ENCODE measurements at regions not wholly inside any gene's neighbourhood (a gene's known extent, or its start where the extent isn't known, plus 50 kb on each side); places are given as distances from the start of the nearest gene placed in this dataset.

- Histone ChIP-seq H3K4me2 (ENCODE audit: low read depth, low read length) (no peak overlapping the region), H3K4ac (ENCODE audit: low read depth, low read length) (no peak overlapping the region), H3K27me3 (ENCODE audit: control insufficient read depth, insufficient read depth, low read length) (no peaks in the 10 kb centered on the region), H3K23ac (ENCODE audit: low read depth, low read length) (no peak overlapping the region), H3K27ac (ENCODE audit: insufficient read depth, low read length) (no peak overlapping the region), H3K18ac (ENCODE audit: low read depth, low read length) (no peak overlapping the region), H3K14ac (replicated peaks; ENCODE audit: low read depth, low read length) (no peak overlapping the region), H2AK9ac (replicated peaks; ENCODE audit: low read depth, low read length, poor library complexity) (no peak overlapping the region), H2AK5ac (ENCODE audit: low read depth, low read length) (no peak overlapping the region), H2BK120ac (ENCODE audit: low read depth, low read length) (no peak overlapping the region), H4K91ac (ENCODE audit: insufficient read depth, low read depth, low read length) (no peak overlapping the region), H3K9me1 (ENCODE audit: insufficient read depth, low read length) (no peaks in the 10 kb centered on the region), H3K4me1 (ENCODE audit: control insufficient read depth, insufficient read depth, low read length) (no peaks in the 10 kb centered on the region), H2BK5ac (ENCODE audit: low read depth, low read length, poor library complexity, severe bottlenecking) (no peak overlapping the region), H3K4me3 (ENCODE audit: insufficient read depth, low read depth, low read length) (no peak overlapping the region), H3K79me1 (ENCODE audit: low read depth in 1 of 2, low read length in 2 of 2) (no peaks in the 10 kb centered on the region), H3K9ac (ENCODE audit: low read depth, low read length) (no peak overlapping the region), H4K5ac (ENCODE audit: low read depth, low read length) (no peak overlapping the region), H4K8ac (ENCODE audit: low read depth in 2 of 2, low read length in 2 of 2) (no peak overlapping the region), H3K9me3 (ENCODE audit: control insufficient read depth, insufficient read depth, low read length) (no peaks in the 10 kb centered on the region), H3K36me3 (ENCODE audit: control insufficient read depth, insufficient read depth, low read length) (no peaks in the 10 kb centered on the region), H2AFZ (replicated peaks; ENCODE audit: low read length, poor library complexity) (no peak overlapping the region), H2BK15ac (ENCODE audit: low read depth, low read length) (no peak overlapping the region), H3K56ac (ENCODE audit: extremely low read depth, insufficient read depth, low read length) (no peak overlapping the region), H4K20me1 (ENCODE audit: insufficient read depth, low read length) (no peaks in the 10 kb centered on the region), H2BK20ac (ENCODE audit: low read depth, low read length) (no peak overlapping the region)
- ChIA-PET CTCF (no interaction called here), POLR2A (ENCODE audit: unreplicated experiment) (no interaction called here)
- in situ Hi-C loops (cut with MboI; ENCODE audit: low sequenced_read_pairs) (no loop called here), intact Hi-C loops (cut with micrococcal nuclease) (no loop called here), dilution Hi-C loops (cut with HindIII; ENCODE audit: low sequenced_read_pairs, unreplicated experiment) (no loop called here)
- DNase-seq (no peak), ATAC-seq (ENCODE audit: low read depth) (no peak; the same call in 1 of the 2 replicates)
- no peak for TF ChIP-seq NFE2L2 (IDR thresholded peaks at IDR 0.05; ENCODE audit: low read depth, low read length)
- TF ChIP-seq MXI1 (IDR thresholded peaks at IDR 0.05; ENCODE audit: borderline replicate concordance, low read depth, low read length) = no peak
- TF ChIP-seq CHD1 (IDR thresholded peaks at IDR 0.05; ENCODE audit: low read depth, low read length) = no peak
- TF ChIP-seq CEBPB (IDR thresholded peaks at IDR 0.05; ENCODE audit: low read depth, low read length) = no peak
- TF ChIP-seq RFX5 (IDR thresholded peaks at IDR 0.05; ENCODE audit: low read depth, low read length) = no peak
- TF ChIP-seq MAFK (IDR thresholded peaks at IDR 0.05; ENCODE audit: low read depth, low read length) = no peak
- no peak for TF ChIP-seq SMC3 (IDR thresholded peaks at IDR 0.05; ENCODE audit: low read depth, low read length)
- TF ChIP-seq RAD21 (IDR thresholded peaks at IDR 0.05; ENCODE audit: low read length) = no peak
- no peak for TF ChIP-seq USF2 (IDR thresholded peaks at IDR 0.05; ENCODE audit: low read depth, low read length)
- TF ChIP-seq BHLHE40 (IDR thresholded peaks at IDR 0.05; ENCODE audit: low read depth, low read length) = no peak
- no peak for TF ChIP-seq RCOR1 (IDR thresholded peaks at IDR 0.05; ENCODE audit: insufficient replicate concordance, low read length)
- no peak for TF ChIP-seq POLR2A (IDR thresholded peaks at IDR 0.05; ENCODE audit: low read depth, low read length)
- no peak for TF ChIP-seq FOS (IDR thresholded peaks at IDR 0.05; ENCODE audit: low read depth, low read length)
- TF ChIP-seq ELK1 (IDR thresholded peaks at IDR 0.05; ENCODE audit: borderline replicate concordance, low read depth, low read length) = no peak
- no TSS peak for BruUV-seq (replicated peaks)
- WGBS, 2 experiments (ENCODE audit: extremely low coverage in 2 of 2, insufficient read length in 1 of 2) = no CpG with 5 or more reads among the region's 2 CpGs
Measured at GRCh38 chr21:24153137-24153536, 1454.1 kb downstream of the MRPL39 start.

Data from IMR-90 (cell line).